Activated effector memory CD4-positive, alpha-beta T cell treated with anti-CD3 and anti-CD28 coated beads, Interleukin-2, amount 50 U/mL, for 16 hours (primary cell): ENCODE measurements at regions not wholly inside any gene's neighbourhood (a gene's known extent, or its start where the extent isn't known, plus 50 kb on each side); places are given as distances from the start of the nearest gene placed in this dataset.

Source experiments
- DNase-seq: peaks from one replicate; pipeline ENCODE4 v3.0.0-alpha.2; 2020

DNA sequence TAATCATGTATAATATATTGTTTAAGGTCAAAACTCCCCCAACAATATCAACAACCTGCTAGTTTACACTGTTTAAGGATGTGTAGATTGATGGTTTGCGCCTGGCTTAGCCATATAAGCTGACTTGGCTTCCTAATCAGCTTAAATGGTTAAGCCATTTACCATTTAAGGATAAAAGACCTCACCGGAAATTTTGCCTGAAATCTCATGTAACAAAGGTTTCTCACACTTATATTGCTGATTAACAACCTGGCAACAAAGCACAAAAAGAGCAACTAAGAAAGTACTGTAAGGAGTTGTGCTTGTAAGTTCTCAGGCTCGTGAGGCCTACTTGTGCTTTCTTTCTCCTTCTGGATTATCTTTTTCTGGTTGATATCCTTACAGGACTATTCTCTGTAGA is 485.2 kb downstream of the GABRG1 start:
- no peak for DNase-seq

DNA sequence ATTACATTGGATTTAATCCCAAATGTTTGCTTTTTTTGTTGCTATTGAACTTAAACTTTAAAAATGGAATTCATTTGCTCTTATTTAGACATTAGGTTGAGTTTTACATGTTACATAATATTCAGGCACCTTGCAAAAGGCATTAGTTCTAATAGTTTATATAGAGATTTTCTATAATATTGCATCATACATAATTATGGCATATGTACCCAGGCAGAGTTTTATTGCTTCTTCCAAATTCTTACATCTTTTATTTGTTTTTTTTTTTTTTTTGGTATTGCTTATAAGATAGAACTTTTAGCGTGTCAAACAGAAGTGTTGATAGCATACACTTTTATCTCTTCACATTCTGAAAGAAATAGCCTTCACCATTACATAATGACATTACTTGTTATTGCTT is 487.7 kb downstream of the GABRG1 start:
- no peak for DNase-seq

DNA sequence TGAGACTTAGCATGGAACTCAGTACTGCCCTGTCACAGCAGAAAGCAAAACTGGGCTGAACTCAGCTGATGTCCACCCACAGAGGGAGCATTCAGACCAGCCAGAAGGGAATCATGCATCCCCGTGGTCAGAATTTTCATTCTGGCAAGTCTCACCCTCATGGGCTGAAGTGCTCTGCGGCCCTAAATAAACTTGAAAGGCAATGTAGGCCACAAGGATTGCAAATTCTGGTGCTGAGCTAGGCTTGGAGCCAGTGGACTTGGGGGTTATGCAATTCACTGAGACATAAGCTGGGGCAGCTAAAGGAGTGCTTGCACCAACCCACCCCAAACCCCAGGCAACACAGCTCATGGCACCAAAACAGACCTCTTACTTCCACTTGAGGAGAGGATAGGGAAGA is 494.1 kb downstream of the GABRG1 start:
- DNase-seq, result no peak

DNA sequence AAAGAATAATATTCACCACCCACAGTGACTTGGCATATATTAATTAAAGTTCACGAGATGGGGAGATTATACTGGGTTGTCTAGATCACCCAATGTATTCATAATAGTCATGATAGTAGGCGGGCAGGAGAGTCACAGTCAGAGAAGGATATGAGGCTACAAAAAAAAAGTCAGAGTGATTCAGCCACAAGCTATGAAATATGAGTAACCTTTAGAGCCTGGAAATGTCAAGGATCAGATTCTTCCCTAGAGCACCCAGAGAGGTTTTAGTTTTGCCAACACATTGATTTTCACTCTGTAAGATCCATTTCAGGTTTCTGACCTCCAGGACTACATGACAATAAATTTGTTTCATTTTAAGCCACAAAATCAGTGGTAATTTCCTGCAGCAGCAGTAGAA is 501.9 kb downstream of the GABRG1 start:
- no peak for DNase-seq

DNA sequence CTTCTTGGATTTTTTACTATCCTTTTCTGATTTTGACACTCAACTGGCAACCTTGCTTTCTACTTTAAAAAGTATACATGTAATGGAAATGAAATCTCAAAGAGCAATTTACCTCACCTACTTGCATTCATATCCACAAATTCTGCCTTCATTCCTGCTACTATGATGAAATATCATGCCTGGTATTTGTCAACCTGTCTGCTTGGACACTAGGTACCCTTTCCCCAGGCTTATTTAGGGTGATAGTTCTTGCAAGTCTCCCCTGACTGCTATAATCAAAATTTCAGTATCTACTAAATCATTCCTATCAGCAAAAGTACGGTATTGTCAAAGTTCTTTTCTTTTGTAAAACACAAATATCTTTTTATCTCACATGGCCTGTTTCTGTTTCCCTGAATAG is 503.0 kb downstream of the GABRG1 start:
- DNase-seq, result no peak

DNA sequence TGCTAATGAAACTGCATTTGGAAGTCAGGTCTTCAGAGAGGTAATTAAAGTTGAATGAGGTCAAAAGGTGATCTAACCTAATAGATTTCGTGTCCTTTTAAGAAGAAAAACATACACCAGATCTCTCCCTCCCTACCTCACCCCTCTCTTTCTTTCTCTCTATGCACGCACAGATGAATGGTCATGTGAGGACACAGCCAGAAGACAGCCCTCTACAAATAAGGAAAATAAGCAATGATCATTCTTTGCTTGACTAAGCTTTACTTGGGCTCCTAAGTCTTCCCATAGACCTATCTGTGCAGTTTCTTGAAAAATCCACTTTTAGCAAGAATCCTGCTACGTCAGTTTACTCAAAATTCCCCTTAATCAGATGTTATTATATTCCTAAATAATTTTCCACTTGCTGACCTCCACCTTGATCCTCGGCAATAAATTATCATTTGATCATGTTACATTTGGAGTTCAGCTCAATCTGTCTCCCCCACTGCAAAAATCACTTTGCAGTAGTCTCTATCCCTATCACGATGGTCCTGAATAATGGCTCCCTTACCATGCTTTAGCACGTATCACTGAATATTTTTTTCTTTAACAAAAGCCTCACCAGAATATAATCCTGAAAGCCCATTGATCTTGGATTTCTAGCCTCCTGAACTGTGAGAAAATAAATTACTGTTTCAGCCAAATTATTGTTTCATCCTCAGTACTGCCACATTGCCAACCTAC is 527.3 kb downstream of the GABRG1 start:
- DNase-seq, result no peak

DNA sequence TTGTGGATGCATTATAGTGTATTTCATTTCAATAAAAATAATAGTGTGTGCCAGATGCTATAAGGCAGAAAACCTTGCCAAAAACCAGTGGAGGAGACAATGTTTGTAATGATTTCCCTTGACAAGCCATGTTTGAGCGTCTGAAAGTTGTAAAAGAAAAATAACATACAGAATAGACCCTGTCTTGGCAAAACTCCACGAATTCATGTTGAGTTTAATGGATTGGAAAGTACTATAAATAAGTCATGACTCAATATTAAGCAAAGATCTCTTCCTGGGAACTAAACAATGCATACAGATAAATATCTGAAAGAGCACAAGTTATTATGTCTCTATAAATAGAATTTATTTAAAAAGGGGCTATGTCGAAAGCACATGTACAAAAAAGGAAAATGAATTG is 543.5 kb downstream of the GABRG1 start:
- no peak for DNase-seq

DNA sequence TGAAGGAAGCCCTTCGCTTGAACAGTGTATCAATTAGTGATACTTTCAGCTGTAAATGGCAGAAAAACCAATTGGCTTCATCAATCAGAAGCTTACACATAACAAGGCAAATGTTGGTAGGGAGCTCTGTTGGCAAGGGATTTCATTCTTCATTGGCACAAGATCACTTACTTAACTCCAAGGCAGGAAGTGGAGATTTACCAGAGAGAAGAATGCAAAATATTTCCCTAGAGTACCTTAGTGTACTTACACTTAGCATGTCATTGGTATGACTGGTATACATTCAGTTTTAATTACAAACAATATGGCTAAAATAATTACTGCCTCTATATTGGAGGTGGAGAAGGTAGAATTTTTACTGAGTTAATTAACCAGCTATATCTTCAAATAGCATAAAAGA is 545.0 kb downstream of the GABRG1 start:
- DNase-seq, result no peak

DNA sequence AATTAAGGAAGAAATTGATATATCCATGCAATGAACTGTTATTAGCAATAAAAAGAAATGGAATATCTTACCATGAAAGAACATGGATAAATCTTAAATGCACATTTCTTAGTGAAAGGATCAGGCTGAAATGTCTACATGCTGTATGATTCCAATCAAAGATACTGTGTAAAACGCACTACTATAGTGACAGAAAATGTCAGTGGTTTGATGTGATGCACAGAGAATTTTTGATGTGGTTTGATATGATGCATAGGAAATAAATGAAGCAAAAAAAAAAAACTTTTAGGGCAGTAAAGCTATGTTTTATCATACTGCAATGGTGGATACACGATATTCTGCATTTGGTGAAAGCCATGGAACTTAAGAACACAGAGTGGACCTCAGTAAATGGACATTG is 547.6 kb downstream of the GABRG1 start:
- no peak for DNase-seq

DNA sequence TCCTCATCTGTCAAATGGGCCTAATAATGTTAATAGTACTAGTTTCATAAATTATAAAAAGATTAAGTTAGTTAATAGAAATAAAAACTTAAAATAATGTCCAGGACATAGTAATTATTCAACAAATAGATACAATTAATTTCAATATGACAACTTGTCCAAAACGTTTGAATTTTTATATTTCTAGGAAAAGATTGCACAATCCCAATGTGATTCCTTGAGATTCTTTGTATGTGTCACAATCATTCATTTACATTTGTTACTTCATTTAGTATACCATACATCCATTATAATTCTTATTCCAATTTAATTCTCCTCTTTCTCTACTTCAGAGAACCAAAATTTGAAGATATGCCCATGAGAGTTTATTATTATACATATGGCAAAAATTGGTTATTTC is 554.2 kb downstream of the GABRG1 start:
- DNase-seq, result no peak

DNA sequence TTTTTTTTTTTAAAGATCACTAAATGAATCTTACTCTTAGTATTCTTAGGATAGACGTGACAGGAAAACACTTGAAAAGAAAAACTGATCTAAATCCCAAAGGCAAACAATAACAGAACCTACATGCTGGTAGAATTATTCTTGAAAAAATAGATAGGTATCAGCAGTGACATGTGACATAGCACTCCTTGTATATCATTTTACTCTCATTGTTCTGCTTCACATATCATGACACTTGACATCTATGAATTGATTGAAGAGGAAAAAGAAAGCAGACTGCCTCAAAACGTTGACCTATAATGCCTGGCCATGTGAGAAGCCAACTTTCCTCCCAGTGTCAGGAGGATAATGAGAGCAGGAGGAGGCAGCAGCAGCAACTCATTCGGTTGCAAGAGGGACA is 555.2 kb downstream of the GABRG1 start:
- DNase-seq, result no peak

DNA sequence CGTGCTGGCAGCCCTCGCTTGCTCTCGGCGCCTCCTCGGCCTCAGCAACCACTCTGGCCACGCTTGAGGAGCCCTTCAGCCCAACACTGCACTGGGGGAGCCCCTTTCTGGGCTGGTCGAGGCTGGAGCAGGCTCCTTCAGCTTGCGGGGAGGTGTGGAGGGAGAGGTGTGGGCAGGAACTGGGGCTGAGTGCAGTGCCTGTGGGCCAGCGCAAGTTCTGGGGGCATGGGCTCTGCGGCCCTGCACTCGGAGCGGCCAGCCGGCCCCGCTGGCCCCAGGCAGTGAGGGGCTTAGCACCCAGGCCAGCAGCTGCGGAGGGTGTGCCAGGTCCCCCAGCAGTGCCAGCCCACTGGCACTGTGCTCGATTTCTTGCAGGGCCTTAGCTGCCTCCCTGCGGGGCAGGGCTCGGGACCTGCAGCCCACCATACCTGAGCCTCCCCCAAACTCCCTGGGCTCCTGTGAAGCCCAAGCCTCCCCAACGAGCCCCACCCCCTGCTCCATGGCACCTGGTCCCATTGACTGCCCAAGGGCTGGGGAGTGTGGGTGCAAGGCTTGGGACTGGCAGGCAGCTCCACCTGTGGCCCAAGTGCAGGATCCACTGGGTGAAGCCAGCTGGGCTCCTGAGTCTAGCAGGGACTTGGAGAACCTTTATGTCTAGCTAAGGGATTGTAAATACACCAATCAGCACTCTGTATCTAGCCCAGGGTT is 556.8 kb downstream of the GABRG1 start:
- DNase-seq, result no peak

DNA sequence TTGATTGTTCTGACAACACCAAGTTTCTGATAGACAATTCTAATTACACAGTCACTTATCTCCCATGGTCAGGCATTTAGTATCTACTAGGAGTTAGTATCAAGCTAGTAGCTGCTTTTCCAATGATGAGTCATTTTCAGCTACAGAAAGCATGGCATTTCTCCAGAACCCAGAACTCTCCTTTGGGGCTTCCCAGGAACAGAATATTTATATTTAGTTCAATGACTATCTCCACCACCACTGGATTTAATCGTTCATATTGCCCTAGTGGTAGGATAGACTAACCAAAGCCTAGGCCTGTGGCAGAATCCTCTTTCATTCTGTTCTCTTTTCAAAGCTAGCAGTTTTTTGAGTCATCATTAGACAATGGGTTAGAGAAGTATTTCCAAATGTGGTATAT is 569.4 kb downstream of the GABRG1 start:
- DNase-seq, result no peak

DNA sequence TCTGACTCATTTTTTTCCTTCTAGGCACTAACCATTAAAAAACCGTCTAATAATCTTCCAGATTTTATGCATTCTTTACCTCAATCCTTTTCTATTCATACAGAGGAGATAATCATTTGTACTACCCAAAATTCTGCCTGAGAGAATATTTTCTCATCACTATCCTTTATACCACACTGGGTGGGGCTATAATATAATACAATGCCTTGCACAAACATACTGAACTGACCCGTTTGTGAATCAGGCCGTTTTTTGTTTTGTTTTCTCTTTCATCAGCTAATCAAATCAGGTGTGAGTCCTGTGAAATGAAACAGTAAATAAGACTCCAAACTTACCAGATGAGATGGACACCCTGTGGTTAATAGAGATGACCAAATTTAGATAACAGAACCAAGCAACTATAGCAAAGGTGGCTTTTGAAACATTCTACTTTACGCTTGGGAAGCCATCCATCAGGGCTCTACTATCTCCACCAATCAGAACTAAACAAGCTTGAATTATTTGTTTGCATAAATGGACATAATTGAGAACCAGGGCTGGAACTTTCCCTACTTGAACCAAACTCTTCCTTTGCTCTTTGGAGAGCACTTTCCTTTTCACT is 573.0 kb downstream of the GABRG1 start:
- no peak for DNase-seq

DNA sequence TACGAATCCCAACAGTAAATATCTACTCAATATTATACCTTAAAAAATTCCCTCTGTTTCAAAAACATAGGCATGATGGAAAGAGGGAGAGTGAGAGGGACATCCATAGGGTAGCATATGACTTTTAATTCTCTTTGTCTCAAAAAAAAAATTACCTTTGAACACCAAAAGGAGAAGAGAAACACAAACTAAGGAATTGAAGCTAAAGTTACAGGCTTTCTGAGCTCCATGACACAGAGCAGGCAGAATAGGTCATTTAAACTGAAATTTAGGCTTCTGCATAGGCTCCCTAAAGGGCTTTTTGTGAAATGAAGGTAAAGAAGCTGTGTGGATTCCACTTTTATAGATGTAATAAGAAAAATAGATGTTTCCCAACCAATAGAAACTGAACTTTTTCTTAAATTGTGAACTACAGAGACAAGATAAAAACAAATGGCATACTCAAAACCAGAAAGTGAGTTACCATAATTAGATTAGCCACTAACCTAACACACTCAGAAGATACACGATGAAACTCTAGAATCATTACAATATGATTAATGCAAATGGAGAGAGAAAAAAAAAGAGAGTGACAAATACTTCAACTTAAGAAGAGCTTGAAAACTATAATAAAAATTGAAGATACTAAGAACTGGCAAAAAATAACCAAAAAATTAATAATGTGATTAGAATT is 584.6 kb downstream of the GABRG1 start:
- DNase-seq, result no peak

DNA sequence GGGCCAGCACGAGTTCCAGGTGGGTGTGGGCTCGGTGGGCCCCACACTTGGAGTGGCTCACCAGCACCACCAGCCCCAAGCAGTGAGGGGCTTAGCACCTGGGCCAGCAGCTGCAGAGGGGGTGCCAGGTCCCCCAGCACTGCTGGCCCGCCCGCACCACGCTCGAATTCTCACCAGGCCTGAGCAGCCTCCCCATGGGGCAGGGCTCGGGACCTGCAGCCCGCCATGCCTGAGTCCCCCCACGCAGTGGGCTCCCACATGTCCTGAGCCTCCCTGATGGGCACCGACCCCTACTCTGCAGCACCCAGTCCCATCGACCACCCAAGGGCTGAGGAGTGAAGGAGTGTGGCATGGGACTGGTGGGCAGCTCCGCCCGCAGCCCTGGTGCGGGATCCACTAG is 593.4 kb downstream of the GABRG1 start:
- DNase-seq, result no peak

DNA sequence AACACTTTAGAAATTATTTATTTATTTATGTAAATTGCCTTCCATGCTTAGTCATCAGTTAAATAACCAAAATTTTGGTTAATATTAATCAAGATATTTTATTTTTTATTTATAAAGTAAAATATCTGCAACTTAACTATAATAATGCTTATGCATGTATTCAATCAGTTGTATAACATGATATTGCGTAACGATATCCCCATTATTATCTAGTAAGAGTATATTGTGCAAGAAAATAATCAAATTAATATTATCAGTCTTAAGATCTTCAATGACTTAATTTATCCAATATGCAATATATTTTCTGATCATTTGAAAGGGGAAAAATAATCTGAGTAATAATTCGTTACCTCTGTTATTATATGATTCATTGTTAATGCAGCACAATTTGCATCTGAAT is 596.7 kb downstream of the GABRG1 start:
- DNase-seq, result no peak

DNA sequence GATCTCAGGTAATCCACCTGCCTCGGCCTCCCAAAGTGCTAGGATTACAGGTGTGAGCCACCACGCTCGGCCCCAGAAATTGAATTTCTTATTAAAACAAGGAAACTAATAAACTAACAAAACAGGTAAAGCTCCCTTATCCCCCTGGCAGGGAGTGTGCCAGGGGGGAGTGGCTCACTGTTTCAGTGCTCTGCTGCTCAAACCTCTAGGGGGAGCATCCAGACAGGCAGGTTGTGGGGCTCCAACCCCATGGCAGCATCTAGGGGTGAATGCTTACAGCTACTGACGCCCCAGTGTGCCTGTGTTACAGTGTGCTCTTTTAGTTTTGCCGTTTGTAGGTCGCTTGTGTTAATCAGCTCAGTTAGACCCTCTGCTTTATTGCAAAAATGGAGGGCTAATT is 605.0 kb downstream of the GABRG1 start:
- no peak for DNase-seq

DNA sequence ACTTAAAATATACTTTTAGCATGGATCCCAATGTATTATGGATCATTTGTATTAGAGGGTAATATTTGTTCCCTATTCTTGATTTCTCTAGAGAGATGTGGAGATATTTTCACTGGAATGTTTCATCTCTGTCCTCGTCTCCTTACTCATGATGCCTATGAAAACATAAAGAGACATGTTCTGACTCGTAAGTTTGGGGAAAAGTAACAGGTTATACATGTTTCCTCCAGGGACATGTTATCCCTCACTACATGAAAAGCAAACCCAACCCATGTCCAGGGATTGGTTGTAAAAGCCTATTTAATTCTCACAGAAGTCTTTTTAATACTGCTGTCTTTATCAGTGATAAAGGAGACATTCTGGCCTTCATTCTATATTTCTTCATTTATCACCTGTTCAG is 621.4 kb downstream of the GABRG1 start:
- DNase-seq, result no peak

DNA sequence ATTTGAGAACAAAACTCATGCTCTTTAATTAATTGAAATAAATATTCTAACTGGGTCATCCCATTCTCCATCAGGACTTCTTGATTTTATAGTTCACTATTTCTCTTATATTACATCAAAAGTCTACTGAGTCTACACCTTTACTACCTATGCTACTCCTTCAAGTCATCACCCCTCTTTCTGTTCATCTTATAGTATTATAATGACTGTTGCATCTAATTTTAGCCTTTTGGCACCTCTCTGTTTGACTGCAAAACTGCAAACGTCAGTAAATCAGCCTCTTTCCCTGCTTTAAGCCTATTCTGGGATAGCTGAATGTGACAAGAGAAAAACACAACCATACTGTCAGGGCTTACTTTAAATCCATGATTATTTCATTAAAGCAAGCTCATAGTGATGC is 639.1 kb downstream of the GABRG1 start:
- DNase-seq, result no peak

DNA sequence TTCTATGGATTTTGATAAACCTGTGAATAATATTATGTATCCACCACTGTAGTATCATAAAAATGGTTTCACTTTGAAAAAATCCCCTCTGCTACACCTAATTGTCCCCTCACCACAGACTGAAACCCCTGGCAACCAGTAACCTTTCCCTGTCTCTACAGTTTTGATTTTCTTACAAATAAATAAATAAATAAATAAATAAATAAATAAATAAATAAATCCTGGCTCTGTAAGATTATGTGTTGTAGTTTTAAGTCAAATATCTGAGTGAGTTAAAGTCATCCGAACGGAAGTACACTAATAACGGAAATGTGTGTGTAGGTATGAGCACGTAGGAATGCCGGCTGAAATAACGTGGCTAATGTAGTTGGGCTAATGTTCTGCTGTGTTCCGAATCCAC is 641.5 kb downstream of the GABRG1 start:
- no peak for DNase-seq

DNA sequence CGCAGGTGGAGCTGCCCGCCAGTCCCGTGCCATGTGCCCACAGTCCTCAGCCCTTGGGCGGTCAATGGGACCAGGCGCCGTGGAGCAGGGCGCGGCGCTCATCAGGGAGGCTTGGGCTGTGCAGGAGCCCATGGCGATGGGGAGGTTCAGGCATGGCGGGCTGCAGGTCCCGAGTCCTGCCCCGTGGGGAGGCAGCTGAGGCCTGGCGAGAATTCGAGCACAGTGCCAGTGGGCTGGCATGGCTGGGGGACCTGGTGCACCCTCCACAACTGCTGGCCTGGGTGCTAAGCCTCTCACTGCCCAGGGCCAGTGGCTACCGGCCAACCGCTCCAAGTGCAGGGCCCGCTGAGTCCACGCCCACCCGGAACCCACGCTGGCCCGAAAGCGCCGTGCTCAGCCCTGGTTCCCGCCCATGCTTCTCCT is 646.5 kb downstream of the GABRG1 start:
- no peak for DNase-seq

DNA sequence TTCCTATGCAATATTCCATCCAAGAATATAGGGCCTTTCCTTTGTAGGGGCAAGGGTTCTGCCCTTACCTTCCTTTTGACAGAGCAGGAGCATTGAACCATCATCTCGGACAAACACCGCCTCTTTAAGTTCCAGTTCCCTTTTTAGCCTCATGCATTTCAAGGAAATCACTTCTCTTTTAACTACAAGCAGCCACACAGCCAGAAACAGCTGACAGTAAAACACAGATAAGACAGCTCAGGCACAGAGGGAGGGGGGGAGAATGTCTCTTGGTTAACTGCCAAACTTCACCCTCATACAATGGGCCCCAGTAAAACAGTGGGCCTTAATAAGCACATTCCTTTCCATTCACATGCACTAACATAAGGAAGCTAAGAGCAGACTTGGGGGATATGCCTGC is 648.3 kb downstream of the GABRG1 start:
- no peak for DNase-seq

DNA sequence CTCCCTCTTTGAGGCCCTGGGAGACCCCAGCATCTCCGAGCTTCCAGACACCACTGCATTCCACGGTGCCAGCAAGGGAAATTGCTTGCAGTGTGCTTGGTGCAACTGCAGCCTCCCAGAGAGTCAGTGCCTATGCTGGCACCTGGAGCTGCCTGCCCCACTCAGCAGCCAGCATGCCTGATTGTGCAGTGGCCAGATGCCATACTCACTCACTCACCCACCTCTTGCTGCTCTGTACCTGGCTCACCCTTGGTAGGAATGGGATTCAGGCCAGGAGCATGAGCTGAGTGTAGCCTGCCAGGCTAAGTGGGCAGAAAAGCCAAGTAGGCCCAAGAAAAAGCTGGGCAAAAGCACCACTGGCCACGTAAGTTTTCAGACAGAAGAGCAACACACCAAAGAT is 651.4 kb downstream of the GABRG1 start:
- no peak for DNase-seq
